GM18502 (cell line): ENCODE measurements at regions not wholly inside any gene's neighbourhood (a gene's known extent, or its start where the extent isn't known, plus 50 kb on each side); places are given as distances from the start of the nearest gene placed in this dataset.

Experiments
- ATAC-seq: cut with Tn5 transposase; IDR thresholded peaks from one replicate; pipeline ENCODE4 v1.9.1; 2021; ENCODE audit warnings: mild to moderate bottlenecking; ENCODE audit not compliant: unreplicated experiment, poor library complexity

DNA sequence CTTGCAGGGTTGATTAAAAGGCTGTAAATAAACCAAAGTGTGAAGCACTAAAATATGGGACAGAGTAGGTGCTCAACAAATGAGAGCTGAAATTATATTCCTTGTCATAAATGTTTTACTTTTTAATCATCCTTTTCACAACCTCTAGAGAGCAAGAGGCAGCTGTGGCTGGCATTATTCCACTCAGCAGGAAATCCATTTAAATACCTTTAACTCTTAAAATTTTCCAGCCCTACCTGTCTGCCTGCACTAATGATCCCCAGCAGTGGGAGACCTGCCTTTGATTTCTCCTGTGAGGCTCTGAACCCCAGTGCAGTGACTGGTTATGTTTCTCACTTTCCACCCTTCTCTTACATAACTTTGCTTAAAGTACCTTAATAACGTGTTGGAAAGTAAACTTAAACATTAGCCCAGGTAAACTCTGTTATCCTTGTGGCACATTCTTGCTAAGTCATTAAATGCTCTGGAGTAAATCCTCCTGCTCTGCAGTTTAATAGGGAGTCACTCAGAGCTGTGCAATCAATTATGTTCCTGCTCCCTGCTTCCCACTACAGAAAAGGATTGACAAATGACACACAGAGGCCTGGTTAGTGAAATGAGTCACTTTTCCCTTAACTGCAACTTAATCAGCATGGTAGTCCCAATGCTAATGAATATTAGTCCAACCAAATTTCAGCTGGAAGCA is 755.7 kb upstream of the USP15 start:
- no peak for ATAC-seq

DNA sequence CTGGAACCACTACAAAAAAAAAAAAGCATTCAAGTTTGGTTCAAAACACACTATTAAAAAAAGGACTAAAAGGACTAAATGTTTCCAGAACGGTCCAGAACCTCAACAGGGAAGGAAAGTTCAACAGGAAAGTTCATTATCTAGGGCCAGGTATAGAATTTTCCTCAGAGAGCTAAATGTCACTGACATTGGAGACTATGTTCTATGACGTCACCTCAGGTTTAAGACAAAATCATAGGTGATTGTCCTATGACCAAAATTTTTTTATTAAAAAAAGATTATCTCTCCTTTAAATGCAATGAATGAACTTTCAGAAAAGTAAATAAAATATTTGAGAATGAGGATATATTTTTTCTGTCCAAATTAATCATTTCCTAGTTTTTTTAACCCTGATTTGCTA is 746.7 kb upstream of the USP15 start:
- ATAC-seq: no peak

DNA sequence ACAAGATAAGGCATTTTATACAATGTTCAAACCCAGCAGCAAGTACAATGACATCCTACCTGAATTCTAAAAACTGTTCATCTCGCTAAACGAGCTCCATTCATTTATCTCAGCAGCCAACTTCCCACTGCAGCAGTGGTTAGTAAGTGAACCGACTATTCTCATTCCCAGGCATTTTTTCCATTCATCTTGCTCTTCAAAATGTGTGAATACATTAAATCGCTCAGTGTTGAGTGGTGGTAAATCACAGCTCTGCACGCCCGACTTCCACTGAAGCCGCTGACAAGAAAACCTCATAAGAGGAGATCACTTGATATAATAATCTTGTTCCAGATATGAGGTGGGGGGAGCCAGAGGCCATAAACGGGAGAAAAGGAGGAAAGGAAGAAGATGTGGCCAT is 746.2 kb upstream of the USP15 start:
- ATAC-seq: no peak

DNA sequence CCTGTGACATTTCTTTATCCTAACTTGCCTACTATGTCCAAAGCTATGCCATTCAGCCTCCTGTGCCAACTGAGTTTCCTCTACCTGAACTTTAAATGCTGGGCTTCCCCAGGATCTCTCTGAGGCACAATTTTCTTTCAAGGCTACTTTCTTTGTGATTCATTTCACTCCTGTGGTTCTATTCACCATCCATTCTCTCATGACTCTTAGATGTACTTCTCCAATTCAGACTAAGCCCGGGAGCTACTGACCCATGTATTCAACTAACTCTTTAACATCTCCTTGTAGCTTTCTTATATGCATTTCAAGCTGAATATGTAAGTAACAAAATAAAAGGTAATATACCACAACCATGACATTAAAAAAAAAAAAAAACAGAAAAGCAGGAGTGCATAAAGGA is 738.9 kb upstream of the USP15 start:
- ATAC-seq: no peak

DNA sequence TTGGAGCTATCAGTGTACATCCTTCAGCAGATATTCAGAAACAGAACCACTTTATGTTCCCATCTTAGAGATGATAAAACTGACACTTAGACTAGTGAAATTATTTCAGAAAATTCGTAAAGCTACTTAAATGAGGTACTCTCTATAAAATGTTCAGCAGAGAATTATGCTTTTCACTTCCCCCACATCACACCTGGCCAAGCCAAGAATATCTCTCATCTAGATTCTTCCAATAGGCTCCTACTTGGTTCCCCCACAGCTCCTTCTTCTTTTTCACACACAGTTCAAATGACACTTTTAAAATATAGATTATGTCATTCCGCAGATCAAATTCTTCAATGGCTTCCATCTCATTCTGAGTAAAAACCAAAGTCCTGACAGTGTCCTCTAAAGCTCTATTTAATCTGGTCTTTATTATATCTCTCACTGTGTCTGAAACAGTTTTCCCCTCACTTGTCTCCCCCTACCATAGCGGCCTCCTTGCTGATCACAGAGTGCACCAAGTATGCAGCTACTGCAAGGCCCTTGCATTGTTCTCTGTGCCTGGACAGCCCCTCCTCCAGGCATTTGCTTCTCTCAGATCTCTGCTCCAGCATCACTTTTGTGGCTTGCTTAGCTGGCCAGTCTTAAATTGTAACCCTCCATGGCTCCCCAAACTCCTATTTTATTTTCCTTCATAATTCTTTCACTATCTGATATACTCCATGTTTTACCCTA is 736.8 kb upstream of the USP15 start:
- no peak for ATAC-seq

DNA sequence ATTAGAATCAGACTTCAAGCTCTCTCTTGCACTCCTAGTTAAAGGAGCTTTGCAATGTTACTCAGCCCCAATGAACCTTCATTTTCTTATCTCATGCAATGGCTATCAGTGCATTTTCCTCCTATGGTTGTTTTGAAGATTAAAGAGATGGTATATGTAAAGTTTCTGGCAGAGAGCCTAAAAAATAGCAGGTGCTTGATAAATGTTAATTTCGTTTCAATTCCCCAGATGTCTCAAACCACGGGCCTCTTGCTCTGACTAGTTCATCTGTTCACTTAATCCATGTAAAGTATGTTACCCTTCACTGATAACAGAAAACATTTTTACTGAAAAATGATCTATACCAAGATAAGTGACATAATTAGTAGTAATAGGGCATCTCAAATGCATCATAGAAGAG is 735.4 kb upstream of the USP15 start:
- ATAC-seq: no peak

DNA sequence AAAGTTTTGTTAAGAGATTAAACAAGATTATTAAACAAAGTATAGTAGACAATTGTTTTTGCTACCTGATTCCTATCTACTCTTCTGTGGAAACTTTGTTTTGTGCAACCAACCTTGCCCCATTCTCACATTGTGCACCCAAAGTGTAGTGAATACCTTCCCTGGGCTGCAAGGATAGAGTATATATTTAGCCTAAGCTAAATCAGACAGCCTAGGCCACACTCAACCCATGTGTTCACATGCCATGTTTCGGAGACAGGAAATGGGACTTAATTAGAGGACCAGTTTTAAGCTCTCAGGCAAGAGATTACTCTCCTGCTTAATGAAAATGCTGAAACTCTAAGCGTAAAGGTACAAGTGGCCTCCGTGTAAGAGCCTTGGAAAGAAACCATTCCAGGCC is 734.9 kb upstream of the USP15 start:
- no peak for ATAC-seq

DNA sequence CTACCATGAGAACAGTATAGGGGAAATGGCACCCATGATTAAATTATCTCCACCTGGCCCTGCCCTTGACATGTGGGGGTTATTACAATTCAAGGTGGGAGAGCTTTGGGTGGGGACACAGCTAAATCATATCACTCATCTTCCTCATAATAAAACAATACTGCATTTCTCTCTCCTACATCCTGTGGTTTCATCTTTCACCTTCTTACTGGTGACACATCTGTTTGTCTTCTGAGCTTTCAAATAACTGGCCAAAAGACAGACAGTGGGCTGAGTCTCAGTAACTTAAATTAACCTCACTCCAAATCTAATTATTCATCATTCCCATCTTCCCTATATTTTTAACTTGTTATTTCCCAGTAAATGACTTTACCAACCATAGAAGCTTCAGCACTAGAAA is 729.7 kb upstream of the USP15 start:
- no peak for ATAC-seq

DNA sequence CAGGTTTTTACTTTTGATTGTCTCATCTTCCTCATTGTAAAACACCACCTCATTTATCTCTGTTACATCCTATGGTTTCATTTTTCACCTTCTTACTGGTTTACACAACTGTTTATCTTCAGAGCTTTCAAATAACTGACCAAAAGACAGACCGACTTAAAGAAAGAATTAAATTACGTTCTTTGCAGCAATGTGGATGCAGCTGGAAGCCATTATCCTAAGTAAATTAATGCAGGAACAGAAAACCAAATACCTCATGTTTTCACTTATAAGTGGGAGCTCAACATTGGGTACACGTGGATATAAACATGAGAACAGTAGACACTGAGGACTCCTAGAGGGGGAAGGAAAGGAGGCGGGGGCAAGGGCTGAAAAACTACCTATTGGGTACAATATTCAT is 729.0 kb upstream of the USP15 start:
- ATAC-seq: no peak

DNA sequence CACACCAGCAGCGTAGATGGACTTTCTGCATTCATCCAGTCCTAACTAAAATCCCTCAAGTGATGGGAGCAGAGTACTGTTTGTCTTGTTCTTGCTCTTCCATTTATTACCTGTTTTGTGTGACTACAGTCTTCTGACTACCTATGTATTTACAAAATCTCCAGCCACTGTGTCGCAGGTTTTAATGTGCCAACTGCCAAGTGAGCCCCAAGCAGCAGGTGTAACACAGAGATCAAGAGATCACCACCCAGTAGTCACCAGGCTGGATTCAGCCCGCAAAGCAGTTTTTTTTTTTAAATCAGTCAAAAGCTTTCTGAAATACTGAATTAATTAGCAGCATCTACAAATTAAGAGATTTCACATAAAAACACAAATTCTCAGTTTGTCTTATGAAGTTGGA is 724.1 kb upstream of the USP15 start:
- ATAC-seq: no peak

DNA sequence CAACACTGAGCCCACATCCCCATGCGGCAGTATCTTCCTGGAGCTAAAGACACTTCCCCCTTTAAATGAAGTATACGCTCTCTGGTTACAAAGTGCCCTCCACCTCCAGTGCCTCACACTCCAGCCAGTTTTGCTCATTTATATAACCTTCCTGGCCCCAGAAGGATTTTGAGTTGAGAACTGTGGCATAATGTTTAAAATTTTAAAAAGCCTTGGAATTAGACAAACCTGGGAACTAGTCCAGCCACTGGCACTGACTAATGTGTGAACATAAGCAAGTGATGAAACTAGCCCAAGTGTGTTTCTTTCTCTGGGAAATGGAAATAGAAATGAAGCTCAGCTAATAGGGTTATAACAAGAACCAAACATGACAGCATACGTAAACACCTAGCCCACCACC is 723.7 kb upstream of the USP15 start:
- ATAC-seq: no peak

DNA sequence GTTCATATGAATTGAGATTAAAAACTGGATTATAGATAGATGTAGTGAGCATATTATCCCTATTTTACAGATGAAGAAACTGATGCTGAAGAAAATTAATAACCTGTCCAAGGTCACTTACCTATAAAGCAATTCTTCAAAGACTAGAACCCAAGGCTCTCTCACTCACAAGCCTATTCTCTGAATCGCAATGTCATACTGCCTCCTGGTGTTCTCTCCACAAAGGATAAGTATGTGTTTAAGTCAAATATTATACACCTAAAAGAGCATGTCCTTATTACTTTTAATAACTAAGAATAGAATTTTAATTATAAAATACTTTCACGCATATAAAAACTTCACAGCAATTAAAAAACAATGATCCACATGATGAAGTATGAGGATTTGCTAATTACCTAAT is 721.3 kb upstream of the USP15 start:
- ATAC-seq: no peak

DNA sequence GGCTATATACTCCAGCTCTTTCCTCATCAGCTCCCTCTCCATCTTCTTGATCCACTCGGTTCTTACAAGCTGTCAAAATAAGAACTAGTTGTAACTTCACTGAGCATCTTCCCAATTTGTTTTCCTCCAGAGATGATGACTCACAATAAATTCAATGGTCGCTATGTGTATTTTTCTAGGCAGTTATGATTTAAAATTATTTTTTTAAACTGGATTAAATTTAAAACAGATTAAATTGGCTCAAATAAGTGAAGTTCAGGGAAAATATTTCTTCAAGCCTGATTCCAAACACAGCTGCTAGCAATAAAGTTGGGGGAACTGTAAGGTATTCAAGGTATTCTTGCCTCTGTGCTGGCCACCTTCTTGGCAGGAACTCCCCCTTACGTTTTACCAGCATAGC is 717.7 kb upstream of the USP15 start:
- ATAC-seq: no peak

DNA sequence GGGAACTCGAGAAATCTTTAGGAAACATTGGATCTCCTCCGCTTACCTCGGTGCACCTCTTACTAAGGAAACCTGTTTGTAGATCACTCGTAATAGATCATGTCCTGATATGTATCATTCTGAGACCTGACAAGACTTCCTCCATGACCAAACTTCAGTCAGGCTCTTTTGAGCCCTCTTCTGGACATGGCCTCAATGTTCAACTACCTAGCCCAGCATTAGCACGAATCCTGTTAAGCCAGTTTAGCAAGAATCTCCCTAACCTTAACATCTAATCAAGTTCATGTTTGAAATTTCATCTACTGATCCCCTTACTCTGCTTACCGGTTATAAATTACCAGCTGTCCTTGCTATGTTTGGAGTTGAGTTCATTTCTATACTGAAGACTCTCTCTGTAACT is 713.9 kb upstream of the USP15 start:
- ATAC-seq: no peak

DNA sequence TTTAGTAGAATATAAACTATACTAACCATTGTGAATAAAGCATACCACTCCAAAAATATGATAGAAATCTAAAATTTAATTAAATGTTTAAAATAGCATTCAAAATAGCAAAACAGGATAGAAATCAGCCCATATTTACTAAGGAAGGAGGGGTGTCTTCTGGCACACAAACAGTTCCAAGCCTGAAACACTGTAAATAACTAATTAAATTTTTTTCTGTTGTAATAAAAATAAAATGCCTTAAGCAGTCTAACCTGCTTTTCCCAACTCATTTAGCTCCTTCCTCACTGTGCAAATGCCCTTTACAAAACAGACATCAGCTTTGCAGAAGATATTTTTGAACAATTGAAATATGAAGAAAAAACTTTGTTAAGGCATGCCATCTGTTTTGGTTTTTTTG is 707.1 kb upstream of the USP15 start:
- no peak for ATAC-seq

DNA sequence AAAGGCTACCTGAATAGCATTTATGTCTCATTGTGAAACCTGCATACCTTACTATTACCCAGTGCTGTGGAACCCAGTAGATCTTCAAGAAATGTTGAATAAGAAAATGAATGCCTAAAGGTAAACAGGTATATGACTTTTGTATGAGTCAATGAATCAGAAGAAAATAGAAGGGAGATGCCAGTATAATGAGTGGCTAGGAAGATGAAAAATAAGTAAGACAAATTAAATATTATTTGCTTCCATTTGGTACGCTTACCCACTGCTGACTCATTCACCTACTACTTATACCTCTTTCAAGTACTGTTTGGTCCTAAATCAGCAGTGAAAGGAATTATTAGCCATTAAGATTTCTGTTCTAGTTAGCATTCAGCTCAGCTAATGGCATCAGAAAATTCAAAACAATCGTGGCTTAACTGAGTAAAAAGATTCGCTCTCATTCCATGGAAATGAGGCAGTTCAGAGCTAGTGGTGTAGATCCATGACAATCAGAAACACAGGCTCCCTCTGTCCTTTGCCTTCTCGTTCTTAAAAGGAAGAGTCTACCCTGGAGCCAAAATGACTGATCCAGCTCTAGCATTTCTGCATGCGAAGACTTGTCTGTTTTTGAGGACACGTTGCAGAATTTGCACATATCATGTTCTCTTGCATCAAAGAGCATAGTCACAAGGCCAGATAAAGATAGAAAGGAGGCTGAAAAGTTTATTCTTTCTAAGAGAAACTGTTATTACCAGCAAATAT is 705.8 kb upstream of the USP15 start:
- no peak for ATAC-seq

DNA sequence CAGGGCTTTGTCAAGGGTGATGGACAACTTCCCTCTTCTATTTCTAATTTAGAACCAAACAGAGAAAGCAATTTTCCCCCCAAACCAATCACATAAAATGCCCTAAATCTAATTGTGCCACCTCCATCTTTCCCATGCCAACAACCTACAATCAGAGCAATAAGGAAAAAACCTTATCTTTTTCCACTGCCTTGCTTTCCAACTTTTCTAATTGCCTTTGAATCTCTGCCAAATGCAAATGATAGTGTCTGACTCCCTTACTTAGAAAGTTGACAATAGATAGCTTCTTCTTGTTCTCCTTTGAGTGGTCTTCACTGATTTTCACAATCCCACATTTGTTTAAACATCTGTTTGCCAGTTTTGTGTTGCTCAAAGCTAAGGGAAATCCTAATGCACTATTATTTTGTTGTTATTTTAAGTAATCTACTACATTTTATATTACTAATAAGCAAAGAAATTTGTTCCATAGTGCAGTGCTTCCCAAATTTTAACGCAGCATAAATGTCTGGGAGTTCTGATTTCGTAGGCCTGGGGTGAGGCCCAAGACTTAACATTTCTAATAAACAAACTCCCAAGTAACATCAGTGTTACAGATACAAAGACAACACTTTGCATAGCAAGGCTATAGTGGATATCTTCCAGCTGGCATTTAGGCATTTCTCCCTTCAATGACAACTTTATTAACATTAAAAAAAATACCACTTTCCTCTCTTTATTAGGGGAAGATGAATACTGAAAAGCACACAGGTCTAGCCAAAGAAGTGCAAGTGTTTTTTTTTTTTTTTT is 696.3 kb upstream of the USP15 start:
- ATAC-seq: no peak

DNA sequence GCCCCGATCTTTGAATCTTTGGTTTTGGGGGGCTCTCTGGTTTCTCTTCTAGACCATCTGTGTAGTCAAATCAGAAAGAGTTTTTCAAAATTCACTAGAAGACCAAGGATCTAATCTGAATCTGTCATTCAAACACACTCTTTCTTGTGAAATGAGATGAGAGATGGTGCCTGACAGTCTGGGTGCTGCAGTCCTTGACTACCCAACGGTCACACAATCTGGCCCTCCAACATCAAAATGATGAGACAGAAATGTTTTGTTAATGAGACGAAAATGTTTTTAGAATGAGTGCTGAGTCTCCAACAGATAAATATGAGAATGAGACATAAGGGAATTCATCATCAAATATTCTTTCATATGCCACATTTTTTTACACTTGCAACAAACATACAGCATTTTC is 695.7 kb upstream of the USP15 start:
- no peak for ATAC-seq

DNA sequence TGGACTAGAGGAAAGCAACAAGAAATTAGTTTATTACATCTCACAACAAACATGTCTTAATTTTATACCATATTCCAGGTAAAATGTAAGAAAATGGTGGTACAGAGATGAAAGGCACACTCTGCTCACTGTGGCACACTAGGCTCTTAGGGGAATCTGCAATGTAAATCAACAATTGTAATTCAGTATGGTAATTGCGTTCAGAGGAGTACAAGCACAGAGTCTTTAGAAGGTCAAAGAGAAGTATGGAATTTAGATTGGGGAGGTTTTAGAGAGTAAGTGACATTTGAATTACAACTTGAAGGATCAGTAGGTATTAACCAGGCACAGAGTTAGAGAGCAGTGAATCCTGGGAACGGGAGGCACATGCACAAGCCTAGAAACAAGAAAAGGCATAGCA is 694.0 kb upstream of the USP15 start:
- no peak for ATAC-seq

DNA sequence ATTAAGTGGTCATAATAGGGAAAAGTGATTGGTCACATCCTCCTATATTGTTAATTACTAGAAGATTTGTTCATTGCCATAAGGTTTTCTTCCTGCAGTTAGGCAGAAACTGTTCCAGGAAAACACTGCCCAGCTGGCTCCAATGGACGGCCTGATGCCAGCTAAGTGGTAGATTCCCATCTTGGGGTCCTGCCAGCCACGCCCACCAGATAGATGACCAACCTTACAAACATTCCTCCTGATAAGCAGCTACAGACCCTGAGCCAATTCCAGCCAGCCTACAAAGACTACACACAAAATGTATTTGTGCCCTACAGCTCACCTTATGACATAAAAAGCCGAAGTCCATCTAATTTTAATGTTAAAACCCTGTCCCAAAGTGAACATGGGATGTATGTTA is 685.9 kb upstream of the USP15 start:
- no peak for ATAC-seq

DNA sequence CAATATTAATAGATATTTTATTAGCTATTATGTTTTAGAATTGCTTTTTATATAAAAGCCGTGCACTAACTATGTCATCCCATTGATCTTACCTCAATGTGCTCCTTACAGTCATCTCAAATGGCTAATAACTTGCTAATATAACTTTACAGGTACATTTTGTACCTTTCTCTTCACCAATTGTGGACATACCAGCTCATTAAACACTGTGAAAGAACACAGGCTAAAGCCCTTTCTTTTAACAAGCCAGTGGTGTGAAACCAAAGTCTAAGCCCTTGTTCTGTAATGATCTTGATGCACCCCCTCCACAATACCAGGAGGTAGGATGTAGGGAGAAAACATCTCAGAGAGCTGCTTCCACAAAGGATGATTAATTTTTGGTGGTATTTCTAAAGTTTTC is 675.3 kb upstream of the USP15 start:
- ATAC-seq: no peak
